Right lobe of liver (tissue), 6 donors: ENCODE measurements at regions not wholly inside any gene's neighbourhood (a gene's known extent, or its start where the extent isn't known, plus 50 kb on each side); places are given as distances from the start of the nearest gene placed in this dataset.

Experiments
- ATAC-seq, 4 donors: fragments of 200-7000 bp; cut with Tn5 transposase; one replicate each; pipeline ENCODE4 v1.9.1; 2020; ENCODE audit warnings: mild to moderate bottlenecking in 4 of 4, moderate library complexity in 4 of 4
- DNase-seq, 3 donors: peaks; one replicate each; pipeline ENCODE4 v3.0.0-alpha.2; 2020
- H3K27ac ChIP-seq, 3 donors: fragments of 200-600 bp; one replicate each; pipeline ENCODE4 v1.8.0; 2022
- H3K27me3 ChIP-seq, 2 donors: fragments of 200-600 bp; one replicate each; pipeline ENCODE4 v1.8.0; 2022
- H3K36me3 ChIP-seq, 4 donors: fragments of 200-600 bp; sonication (generic) in 1 of 4; one replicate each; pipeline versions ENCODE4 v1.5.1 to v1.8.0; 2017 to 2022; ENCODE audit warnings: control low read depth in 1 of 4
- H3K4me1 ChIP-seq, 4 donors: fragments of 200-600 bp; sonication (generic) in 1 of 4; one replicate each; pipeline versions ENCODE4 v1.5.1 to v1.8.0; 2017 to 2022; ENCODE audit warnings: control low read depth in 1 of 4
- H3K4me3 ChIP-seq, 3 donors: fragments of 200-600 bp; one replicate each; pipeline ENCODE4 v1.8.0; 2022
- H3K9me3 ChIP-seq, 4 donors: fragments of 200-600 bp; sonication (generic) in 1 of 4; one replicate each; pipeline versions ENCODE4 v1.5.1 to v1.8.0; 2017 to 2022; ENCODE audit warnings: control low read depth in 1 of 4
- CTCF ChIP-seq, 4 donors: fragments of 200-600 bp in 3 of 4; fragments of 450-650 bp in 1 of 4; IDR thresholded peaks; one replicate each; pipeline versions ENCODE4 v1.5.1 to v1.8.0; 2016 to 2022; ENCODE audit warnings: antibody characterized with exemption in 4 of 4, mild to moderate bottlenecking in 2 of 4
- POLR2A ChIP-seq: fragments of 450-650 bp; IDR thresholded peaks from one replicate; pipeline ENCODE4 v1.6.1; 2017; ENCODE audit warnings: antibody characterized with exemption, mild to moderate bottlenecking
- WGBS: methylation state at CpG from one replicate; pipeline ENCODE4 v1.1.6; 2018; ENCODE audit warnings: low coverage, low lambda C conversion rate; ENCODE audit not compliant: insufficient coverage; ENCODE audit errors: missing lambda C conversion rate; 5-methylcytosine and 5-hydroxymethylcytosine counted together
- intact Hi-C, 2 donors: fragments of 100-400 bp; cut with DNase I; formaldehyde crosslinking; loops; one replicate each; pipeline versions ENCODE4 v1.11.2 to v1.14.1; 2022
- donor health status: DM: no; HTN: yes; CAD: no.
- donor health status: DM: no; HTN: no; CAD: no.
- donor health status: DM: no; HTN: no; CAD: no.
- donor health status: DM: no; HTN: yes; CAD: no.
- donor health status: DM: no; HTN: yes; CAD: no.

DNA sequence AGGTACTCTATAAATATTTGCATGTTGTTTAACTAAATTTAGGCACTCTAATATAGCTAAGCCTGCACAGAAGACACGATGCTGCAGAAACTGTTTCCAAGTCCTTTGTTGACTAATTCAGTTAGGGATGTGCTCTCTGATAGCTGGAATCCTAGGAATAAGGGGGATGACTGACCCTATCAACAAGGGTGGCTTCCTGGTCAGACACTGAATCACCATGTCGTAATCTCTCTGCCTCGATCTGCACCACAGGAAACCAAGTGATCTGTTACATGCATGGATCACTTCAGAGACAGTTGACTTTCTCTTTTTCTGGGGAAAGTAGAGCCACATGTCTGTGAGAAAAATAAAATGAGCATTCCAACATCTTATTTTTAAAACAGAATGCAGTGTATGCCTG, 169.1 kb downstream of the GUCY2F start:
- ATAC-seq = no peak
- no peak overlapping the region for H3K27ac ChIP-seq
- H3K9me3 ChIP-seq = no peaks in the 10 kb centered on the region
- 54% methylated on average over 3 of the region's 3 CpGs for WGBS
- no peak overlapping the region for H3K4me3 ChIP-seq
- no peaks in the 10 kb centered on the region for H3K4me1 ChIP-seq
- no peak for DNase-seq
- H3K36me3 ChIP-seq = no peaks in the 10 kb centered on the region
- intact Hi-C loops = no loop called here
- H3K27me3 ChIP-seq = no peaks in the 10 kb centered on the region
- TF ChIP-seq POLR2A (no peak), CTCF (IDR thresholded peaks at IDR 0.05) (no peak)

DNA sequence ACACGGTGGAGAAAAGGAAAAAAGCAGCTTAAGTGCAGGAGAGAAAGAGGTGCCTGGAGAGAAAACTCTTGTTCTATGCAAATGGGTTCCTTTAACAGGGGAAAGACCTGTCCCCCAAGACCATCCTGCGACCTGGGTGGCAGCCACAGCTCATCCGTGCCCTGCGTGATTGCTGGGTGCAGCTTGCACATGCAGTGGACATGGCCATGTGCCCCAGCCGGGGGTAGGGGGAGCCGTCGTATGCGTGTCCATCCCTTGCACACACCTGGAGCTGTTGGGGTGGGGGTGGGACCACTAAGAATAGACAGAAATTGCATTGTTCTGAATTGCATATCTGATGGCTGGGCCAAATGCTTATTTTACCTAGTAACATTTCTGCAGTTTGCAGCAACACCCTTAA, 171.9 kb downstream of the GUCY2F start:
- no peak overlapping the region for H3K4me3 ChIP-seq
- no peaks in the 10 kb centered on the region for H3K36me3 ChIP-seq
- 13% methylated on average over 1 of the region's 8 CpGs for WGBS
- DNase-seq (no peak), ATAC-seq (no peak)
- no peaks in the 10 kb centered on the region for H3K27me3 ChIP-seq
- intact Hi-C loops = no loop called here
- TF ChIP-seq POLR2A (no peak), CTCF (IDR thresholded peaks at IDR 0.05) (no peak)
- H3K4me1 ChIP-seq = no peaks in the 10 kb centered on the region
- no peak overlapping the region for H3K27ac ChIP-seq
- H3K9me3 ChIP-seq = no peaks in the 10 kb centered on the region

DNA sequence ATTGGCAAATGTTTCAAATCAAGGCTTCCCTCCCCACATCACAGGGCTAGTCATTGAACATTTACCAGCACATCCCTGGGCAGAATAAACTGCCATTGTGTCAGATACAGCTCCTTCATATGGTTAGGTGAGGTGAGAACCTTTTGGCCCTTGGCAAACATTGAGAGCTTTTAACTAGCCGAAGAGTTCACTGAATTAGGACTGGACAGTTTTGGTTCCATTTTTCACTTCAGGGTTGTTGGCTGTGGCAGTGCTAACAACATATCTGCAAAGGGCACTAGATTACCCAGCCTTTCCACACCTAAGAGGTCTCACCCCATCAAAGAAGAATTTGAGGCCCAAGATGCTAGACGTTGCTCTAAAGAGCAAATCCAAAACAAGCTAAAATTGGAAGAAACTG, 180.7 kb downstream of the GUCY2F start:
- no peak for TF ChIP-seq CTCF (IDR thresholded peaks at IDR 0.05)
- no peak for TF ChIP-seq POLR2A
- WGBS = 41% methylated on average over 2 of the region's 2 CpGs
- DNase-seq = no peak
- no peak for ATAC-seq
- Histone ChIP-seq H3K36me3 (no peaks in the 10 kb centered on the region), H3K27ac (no peak overlapping the region), H3K4me3 (no peak overlapping the region), H3K4me1 (no peaks in the 10 kb centered on the region), H3K27me3 (no peaks in the 10 kb centered on the region), H3K9me3 (no peaks in the 10 kb centered on the region)
- intact Hi-C loops = no loop called here

DNA sequence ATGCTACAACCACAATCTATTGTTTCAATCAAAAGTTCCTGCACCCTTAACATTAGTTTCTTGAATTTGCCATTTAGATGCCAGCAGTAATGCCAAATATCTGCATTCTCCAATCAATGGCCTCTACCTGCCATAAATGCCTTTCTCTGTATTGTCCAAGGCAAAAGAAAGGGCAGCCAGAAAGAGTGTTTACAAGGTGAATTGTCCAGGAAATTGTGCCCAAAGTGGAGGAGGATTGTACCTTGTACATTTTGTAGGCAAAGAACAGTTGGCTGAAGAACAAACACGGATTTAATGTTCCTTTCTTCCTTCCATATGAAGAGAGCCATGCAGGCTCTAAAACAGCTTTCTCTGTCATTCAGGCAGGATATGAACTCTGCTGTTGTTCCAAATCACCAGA, 181.5 kb downstream of the GUCY2F start:
- ATAC-seq = peak in 1 of 4 donors; percentile 58
- H3K27ac ChIP-seq = no peak overlapping the region
- intact Hi-C loops = no loop called here
- no peaks in the 10 kb centered on the region for H3K27me3 ChIP-seq
- no peak overlapping the region for H3K4me3 ChIP-seq
- no peaks in the 10 kb centered on the region for H3K36me3 ChIP-seq
- DNase-seq = no peak
- no peaks in the 10 kb centered on the region for H3K4me1 ChIP-seq
- WGBS = 0% methylated on average over 1 of the region's 1 CpG
- no peaks in the 10 kb centered on the region for H3K9me3 ChIP-seq
- TF ChIP-seq POLR2A (no peak), CTCF (IDR thresholded peaks at IDR 0.05) (no peak)

DNA sequence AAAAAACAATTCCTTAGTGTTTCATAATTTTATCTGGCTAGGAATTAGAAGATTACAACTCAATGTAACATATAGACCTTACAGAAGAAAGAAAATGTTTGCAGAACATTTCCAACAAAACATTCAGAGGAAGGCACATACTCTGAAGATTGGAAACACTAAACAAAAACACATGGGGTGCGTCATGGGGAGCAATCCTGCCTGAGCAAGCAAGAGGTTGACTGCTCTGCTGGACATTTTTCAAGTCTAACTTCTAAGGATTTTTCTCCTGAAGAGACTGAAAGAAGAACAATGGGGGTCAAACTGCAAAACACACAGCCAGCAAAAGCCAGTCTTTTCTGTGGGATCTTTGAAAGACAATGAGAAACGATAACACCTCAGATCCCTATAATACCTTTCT, 182.8 kb downstream of the GUCY2F start:
- no peak overlapping the region for H3K4me3 ChIP-seq
- no peak for TF ChIP-seq POLR2A
- no peak for TF ChIP-seq CTCF (IDR thresholded peaks at IDR 0.05)
- WGBS = 37% methylated on average over 2 of the region's 2 CpGs
- H3K9me3 ChIP-seq = no peaks in the 10 kb centered on the region
- ATAC-seq = no peak
- no peak for DNase-seq
- no peak overlapping the region for H3K27ac ChIP-seq
- no peaks in the 10 kb centered on the region for H3K4me1 ChIP-seq
- intact Hi-C loops = no loop called here
- H3K27me3 ChIP-seq = no peaks in the 10 kb centered on the region
- H3K36me3 ChIP-seq = no peaks in the 10 kb centered on the region
